A549 (cell line): ENCODE measurements at regions not wholly inside any gene's neighbourhood (a gene's known extent, or its start where the extent isn't known, plus 50 kb on each side); places are given as distances from the start of the nearest gene placed in this dataset.

ENCODE experiments used
- ATAC-seq, 2 experiments: fragments of 200-7000 bp in 1 of 2; fragments of >200 bp in 1 of 2; cut with Nextera tagmentation in 1 of 2; cut with Tn5 transposase in 1 of 2; 3 replicates each; pipeline versions ENCODE4 v1.8.0 to v1.9.1; 2018 to 2020; ENCODE audit warnings: mild to moderate bottlenecking in 1 of 2, moderate library complexity in 1 of 2
- CTCF ChIA-PET: fragments of 300-600 bp; sonication (Branson Sonifier 250); formaldehyde crosslinking; extraction: SDS; loops from one replicate; lab custom pipeline; 2021; ENCODE audit warnings: antibody characterized with exemption, inconsistent platforms; lab: Yijun Ruan, JAX
- POLR2A ChIA-PET: fragments of 350-600 bp; formaldehyde crosslinking; extraction: SDS; loops from one replicate; lab custom pipeline; 2021; ENCODE audit warnings: antibody characterized with exemption, inconsistent platforms; lab: Yijun Ruan, JAX
- DNase-seq, 2 experiments: peaks; one replicate each; pipeline versions ENCODE4 v3.0.0 to v3.0.0-alpha.2; 2011 to 2016; ENCODE audit warnings: low read depth in 1 of 2, low spot score in 1 of 2
- FAIRE-seq: peaks from 2 replicates; lab custom pipeline; 2011; peaks lifted over from hg19 to GRCh38; lab: Jason Lieb, UNC
- H3K27ac ChIP-seq, 2 experiments: fragments of >200 bp; sonication (Bioruptor Twin); formaldehyde crosslinking; 3 replicates each; pipeline ENCODE4 v1.5.1; 2016 to 2017
- H3K4me1 ChIP-seq: fragments of >200 bp; sonication (Bioruptor Twin); formaldehyde crosslinking; 3 replicates; pipeline ENCODE4 v1.6.1; 2016
- H3K4me2 ChIP-seq: fragments of >200 bp; sonication (Bioruptor Twin); formaldehyde crosslinking; 3 replicates; pipeline ENCODE4 v1.6.1; 2016
- H3K4me3 ChIP-seq: fragments of >200 bp; sonication (Bioruptor Twin); formaldehyde crosslinking; 3 replicates; pipeline ENCODE4 v1.5.1; 2016
- H3K9me3 ChIP-seq: fragments of >200 bp; sonication (Bioruptor Twin); formaldehyde crosslinking; 3 replicates; pipeline ENCODE4 v1.6.1; 2016
- CBX2 ChIP-seq: fragments of 200-600 bp; sonication (generic); IDR thresholded peaks from 2 replicates; pipeline ENCODE4 v1.6.1; 2016; ENCODE audit warnings: low read depth, mild to moderate bottlenecking, borderline replicate concordance
- CEBPB ChIP-seq, 2 experiments: fragments of >200 bp in 1 of 2; sonication (Bioruptor Twin) in 1 of 2; formaldehyde crosslinking in 1 of 2; IDR thresholded peaks; 2 replicates each; pipeline ENCODE4 v1.6.1; 2012 to 2016
- CHD4 ChIP-seq: fragments of 200-600 bp; sonication (generic); IDR thresholded peaks from 2 replicates; pipeline ENCODE4 v1.6.1; 2016; ENCODE audit warnings: antibody characterized with exemption, mild to moderate bottlenecking, borderline replicate concordance
- EP300 ChIP-seq, 2 experiments: fragments of >200 bp; sonication (Bioruptor Twin); formaldehyde crosslinking; IDR thresholded peaks; 2 replicates in 1 of 2; 3 replicates in 1 of 2; pipeline ENCODE4 v1.6.1; 2016 to 2017
- FOSB ChIP-seq: fragments of 250-450 bp; sonication (Bioruptor Pico); IDR thresholded peaks from 2 replicates; pipeline ENCODE4 v1.5.0; 2020; ENCODE audit warnings: mild to moderate bottlenecking, moderate library complexity
- FOXS1 ChIP-seq: fragments of 250-450 bp; sonication (Bioruptor Pico); IDR thresholded peaks from 2 replicates; pipeline ENCODE4 v1.5.0; 2020; ENCODE audit warnings: mild to moderate bottlenecking, moderate library complexity
- GATA3 ChIP-seq: IDR thresholded peaks from 2 replicates; pipeline ENCODE4 v1.6.1; 2012; ENCODE audit warnings: borderline replicate concordance
- HDAC2 ChIP-seq: fragments of 200-600 bp; sonication (generic); IDR thresholded peaks from 2 replicates; pipeline ENCODE4 v1.6.1; 2016
- HEYL ChIP-seq: fragments of 250-450 bp; sonication (Bioruptor Pico); IDR thresholded peaks from 2 replicates; pipeline ENCODE4 v1.8.0; 2021; ENCODE audit warnings: mild to moderate bottlenecking, moderate library complexity
- KDM1A ChIP-seq: fragments of 200-600 bp; sonication (generic); IDR thresholded peaks from 2 replicates; pipeline ENCODE4 v1.6.1; 2016; ENCODE audit warnings: low read depth, mild to moderate bottlenecking
- KDM5A ChIP-seq: fragments of 200-600 bp; sonication (generic); IDR thresholded peaks from 2 replicates; pipeline ENCODE4 v1.6.1; 2016; ENCODE audit warnings: antibody characterized with exemption, mild to moderate bottlenecking
- MAZ ChIP-seq: fragments of 150-350 bp; IDR thresholded peaks from 2 replicates; pipeline ENCODE4 v1.6.1; 2014; ENCODE audit warnings: antibody characterized with exemption, low read depth, low read length, borderline replicate concordance
- NPAS2 ChIP-seq: fragments of 250-450 bp; sonication (Bioruptor Pico); IDR thresholded peaks from 2 replicates; pipeline ENCODE4 v1.8.0; 2022; ENCODE audit warnings: mild to moderate bottlenecking, moderate library complexity, borderline replicate concordance
- PHF8 ChIP-seq: fragments of 200-600 bp; sonication (generic); IDR thresholded peaks from 2 replicates; pipeline ENCODE4 v1.6.1; 2016; ENCODE audit warnings: low read depth, mild to moderate bottlenecking, antibody characterized with exemption, moderate library complexity, borderline replicate concordance
- POLR2A ChIP-seq: IDR thresholded peaks from 2 replicates; pipeline ENCODE4 v1.6.1; 2012; ENCODE audit warnings: mild to moderate bottlenecking, low read length
- POLR2AphosphoS2 ChIP-seq: conservative IDR thresholded peaks from 2 replicates; pipeline ENCODE4 v1.6.1; 2012; ENCODE audit warnings: low read length, improper control_type of control experiment, inconsistent platforms
- RAD21 ChIP-seq, 2 experiments: fragments of >200 bp in 1 of 2; sonication (Bioruptor Twin) in 1 of 2; formaldehyde crosslinking in 1 of 2; IDR thresholded peaks in 1 of 2; conservative IDR thresholded peaks in 1 of 2; 2 replicates in 1 of 2; 3 replicates in 1 of 2; pipeline ENCODE4 v1.6.1; 2012 to 2018; ENCODE audit warnings: inconsistent platforms in 1 of 2
- SMC3 ChIP-seq: fragments of >200 bp; sonication (Bioruptor Twin); formaldehyde crosslinking; IDR thresholded peaks from 3 replicates; pipeline ENCODE4 v1.6.1; 2018; ENCODE audit warnings: inconsistent platforms
- TFCP2L1 ChIP-seq: fragments of 250-450 bp; sonication (Bioruptor Pico); IDR thresholded peaks from 2 replicates; pipeline ENCODE4 v1.5.0; 2021; ENCODE audit warnings: mild to moderate bottlenecking
- TP53 ChIP-seq: fragments of 250-450 bp; sonication (Bioruptor Pico); IDR thresholded peaks from 2 replicates; pipeline ENCODE4 v1.5.0; 2021; ENCODE audit warnings: mild to moderate bottlenecking, moderate library complexity
- ZC3H11A ChIP-seq: fragments of 450-650 bp; IDR thresholded peaks from 2 replicates; pipeline ENCODE4 v1.6.1; 2014; ENCODE audit warnings: antibody characterized with exemption, mild to moderate bottlenecking
- ZFP36 ChIP-seq: fragments of 450-650 bp; IDR thresholded peaks from 2 replicates; pipeline ENCODE4 v1.6.1; 2014; ENCODE audit warnings: borderline replicate concordance; ENCODE audit not compliant: partially characterized antibody
- ZSCAN20 ChIP-seq: fragments of 250-450 bp; sonication (Bioruptor Pico); IDR thresholded peaks from 2 replicates; pipeline ENCODE4 v1.8.0; 2022; ENCODE audit warnings: mild to moderate bottlenecking, moderate library complexity
- WGBS: methylation state at CpG from one replicate; pipeline ENCODE4 v1.1.6; 2017; ENCODE audit errors: missing lambda C conversion rate; 5-methylcytosine and 5-hydroxymethylcytosine counted together
- TF ChIP-seq, protein P1 (sequence below): IDR thresholded peaks from 2 replicates; pipeline ENCODE4 v1.6.1; 2012; ENCODE audit warnings: low read depth, borderline replicate concordance
- TF ChIP-seq, protein P2 (sequence below): fragments of 200-600 bp; sonication (generic); IDR thresholded peaks from 2 replicates; pipeline ENCODE4 v1.6.1; 2016; ENCODE audit warnings: antibody characterized with exemption, mild to moderate bottlenecking, moderate library complexity
- TF ChIP-seq, protein P3 (sequence below): fragments of >200 bp; sonication (Bioruptor Twin); formaldehyde crosslinking; IDR thresholded peaks from 3 replicates; pipeline ENCODE4 v1.6.1; 2016

DNA sequence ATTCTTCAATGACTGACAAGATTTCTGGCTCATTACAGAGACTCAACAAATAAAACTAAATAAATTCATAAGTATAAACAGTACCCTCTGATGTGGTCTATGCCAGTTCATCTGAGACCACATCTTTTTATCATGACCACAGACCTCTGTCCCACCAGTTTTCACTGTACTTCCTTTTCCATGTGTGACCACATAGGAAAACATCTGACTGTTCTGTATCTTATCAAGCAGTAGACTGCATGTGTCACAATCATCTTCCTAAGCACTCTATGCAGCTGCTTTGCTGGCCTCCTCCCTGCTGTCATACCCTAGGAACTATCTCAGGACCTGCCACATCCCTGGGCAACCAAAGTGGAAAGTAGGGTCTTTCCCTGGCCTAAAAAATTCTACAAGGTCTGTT, 205.0 kb upstream of the ZNF462 start:
- FAIRE-seq = no peak
- no peak for DNase-seq
- TF ChIP-seq GATA3 = no peak
- TF ChIP-seq HEYL = no peak
- TF ChIP-seq KDM1A = no peak
- TF ChIP-seq EP300 (IDR thresholded peaks at IDR 0.05) = no peak
- TF ChIP-seq, protein P1, sequence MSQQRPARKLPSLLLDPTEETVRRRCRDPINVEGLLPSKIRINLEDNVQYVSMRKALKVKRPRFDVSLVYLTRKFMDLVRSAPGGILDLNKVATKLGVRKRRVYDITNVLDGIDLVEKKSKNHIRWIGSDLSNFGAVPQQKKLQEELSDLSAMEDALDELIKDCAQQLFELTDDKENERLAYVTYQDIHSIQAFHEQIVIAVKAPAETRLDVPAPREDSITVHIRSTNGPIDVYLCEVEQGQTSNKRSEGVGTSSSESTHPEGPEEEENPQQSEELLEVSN = no peak

DNA sequence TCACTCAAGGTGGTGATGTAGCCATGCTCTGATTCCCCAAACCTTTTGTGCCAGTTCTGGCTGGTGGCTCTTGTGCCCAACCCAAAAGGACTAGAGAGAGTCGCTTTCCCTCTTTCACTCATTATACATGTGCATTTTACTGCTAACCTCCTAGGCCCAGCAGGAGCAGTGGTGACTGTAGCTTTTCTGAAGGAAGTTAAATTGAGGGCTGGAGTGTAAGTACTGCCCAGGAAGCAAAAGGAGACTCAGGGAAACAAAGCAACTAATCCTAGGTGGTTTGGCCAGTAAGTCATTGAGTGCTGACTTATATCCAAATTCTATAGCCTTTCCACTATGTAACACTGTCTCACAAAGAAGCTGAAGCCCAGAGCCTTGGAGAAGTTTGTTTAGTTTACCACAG, 194.4 kb upstream of the ZNF462 start:
- CTCF ChIA-PET = interaction anchor here (1.6 kb wide), 1 partner anchor 10 kb away, joined by 3 read pairs; no protein-coding TSS in a partner anchor
- no peaks in the 10 kb centered on the region for H3K9me3 ChIP-seq
- no peak for TF ChIP-seq POLR2A
- TF ChIP-seq MAZ = no peak
- TF ChIP-seq CBX2 = no peak
- TF ChIP-seq CHD4 = no peak
- no peak for TF ChIP-seq SMC3
- TF ChIP-seq FOXS1 = no peak
- no peak for TF ChIP-seq RAD21 (conservative IDR thresholded peaks at IDR 0.05 in 1 of 2, IDR thresholded peaks at IDR 0.05 in 1 of 2)
- TF ChIP-seq TFCP2L1 (CRISPR knock-in tag) = no peak
- TF ChIP-seq PHF8 = no peak
- no peak for TF ChIP-seq POLR2AphosphoS2
- TF ChIP-seq, all 56 proteins: peak for 0
- no peaks in the 10 kb centered on the region for H3K4me1 ChIP-seq
- ATAC-seq (no peak), FAIRE-seq (no peak), DNase-seq (no peak)
- no peak overlapping the region for H3K4me3 ChIP-seq
- no peak overlapping the region for H3K4me2 ChIP-seq
- no peak overlapping the region for H3K27ac ChIP-seq
- WGBS = 0% methylated on average over 1 of the region's 1 CpG
- POLR2A ChIA-PET = no interaction called here

More for the DNA sequence above, 205.0 kb upstream of the ZNF462 start:
- no peak for ATAC-seq
- Histone ChIP-seq H3K27ac (no peak overlapping the region), H3K4me1 (no peaks in the 10 kb centered on the region), H3K9me3 (no peaks in the 10 kb centered on the region), H3K4me3 (no peak overlapping the region), H3K4me2 (no peak overlapping the region)
- POLR2A ChIA-PET = no interaction called here
- CTCF ChIA-PET = no interaction called here

DNA sequence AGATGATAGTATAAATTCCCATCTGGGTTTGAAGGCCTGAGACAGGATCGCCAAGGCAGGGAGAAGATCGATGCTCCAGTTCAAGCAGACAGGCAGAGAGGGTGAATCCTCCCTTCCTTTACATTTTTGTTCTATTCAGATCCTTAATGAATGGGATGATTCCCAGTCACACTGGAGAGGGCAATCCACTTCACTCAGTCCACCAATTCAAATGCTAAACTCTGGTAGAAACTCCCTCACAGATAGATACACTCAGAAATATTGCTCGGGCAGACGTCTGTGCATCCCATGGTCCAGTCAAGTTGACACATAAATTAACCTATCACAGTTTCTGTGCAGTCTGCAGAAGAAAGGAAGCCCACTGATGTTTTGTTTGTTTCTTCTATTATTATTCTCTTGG, 193.1 kb upstream of the ZNF462 start:
- no peak overlapping the region for H3K4me3 ChIP-seq
- FAIRE-seq (no peak), ATAC-seq (no peak), DNase-seq (no peak)
- 62% methylated on average over 4 of the region's 4 CpGs for WGBS
- H3K27ac ChIP-seq = no peak overlapping the region
- H3K9me3 ChIP-seq = no peaks in the 10 kb centered on the region
- TF ChIP-seq NPAS2 (CRISPR knock-in tag) = no peak
- TF ChIP-seq, protein P2, sequence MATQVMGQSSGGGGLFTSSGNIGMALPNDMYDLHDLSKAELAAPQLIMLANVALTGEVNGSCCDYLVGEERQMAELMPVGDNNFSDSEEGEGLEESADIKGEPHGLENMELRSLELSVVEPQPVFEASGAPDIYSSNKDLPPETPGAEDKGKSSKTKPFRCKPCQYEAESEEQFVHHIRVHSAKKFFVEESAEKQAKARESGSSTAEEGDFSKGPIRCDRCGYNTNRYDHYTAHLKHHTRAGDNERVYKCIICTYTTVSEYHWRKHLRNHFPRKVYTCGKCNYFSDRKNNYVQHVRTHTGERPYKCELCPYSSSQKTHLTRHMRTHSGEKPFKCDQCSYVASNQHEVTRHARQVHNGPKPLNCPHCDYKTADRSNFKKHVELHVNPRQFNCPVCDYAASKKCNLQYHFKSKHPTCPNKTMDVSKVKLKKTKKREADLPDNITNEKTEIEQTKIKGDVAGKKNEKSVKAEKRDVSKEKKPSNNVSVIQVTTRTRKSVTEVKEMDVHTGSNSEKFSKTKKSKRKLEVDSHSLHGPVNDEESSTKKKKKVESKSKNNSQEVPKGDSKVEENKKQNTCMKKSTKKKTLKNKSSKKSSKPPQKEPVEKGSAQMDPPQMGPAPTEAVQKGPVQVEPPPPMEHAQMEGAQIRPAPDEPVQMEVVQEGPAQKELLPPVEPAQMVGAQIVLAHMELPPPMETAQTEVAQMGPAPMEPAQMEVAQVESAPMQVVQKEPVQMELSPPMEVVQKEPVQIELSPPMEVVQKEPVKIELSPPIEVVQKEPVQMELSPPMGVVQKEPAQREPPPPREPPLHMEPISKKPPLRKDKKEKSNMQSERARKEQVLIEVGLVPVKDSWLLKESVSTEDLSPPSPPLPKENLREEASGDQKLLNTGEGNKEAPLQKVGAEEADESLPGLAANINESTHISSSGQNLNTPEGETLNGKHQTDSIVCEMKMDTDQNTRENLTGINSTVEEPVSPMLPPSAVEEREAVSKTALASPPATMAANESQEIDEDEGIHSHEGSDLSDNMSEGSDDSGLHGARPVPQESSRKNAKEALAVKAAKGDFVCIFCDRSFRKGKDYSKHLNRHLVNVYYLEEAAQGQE = no peak
- no peak for TF ChIP-seq EP300 (IDR thresholded peaks at IDR 0.05)
- no peak for TF ChIP-seq KDM1A
- TF ChIP-seq, protein P3, sequence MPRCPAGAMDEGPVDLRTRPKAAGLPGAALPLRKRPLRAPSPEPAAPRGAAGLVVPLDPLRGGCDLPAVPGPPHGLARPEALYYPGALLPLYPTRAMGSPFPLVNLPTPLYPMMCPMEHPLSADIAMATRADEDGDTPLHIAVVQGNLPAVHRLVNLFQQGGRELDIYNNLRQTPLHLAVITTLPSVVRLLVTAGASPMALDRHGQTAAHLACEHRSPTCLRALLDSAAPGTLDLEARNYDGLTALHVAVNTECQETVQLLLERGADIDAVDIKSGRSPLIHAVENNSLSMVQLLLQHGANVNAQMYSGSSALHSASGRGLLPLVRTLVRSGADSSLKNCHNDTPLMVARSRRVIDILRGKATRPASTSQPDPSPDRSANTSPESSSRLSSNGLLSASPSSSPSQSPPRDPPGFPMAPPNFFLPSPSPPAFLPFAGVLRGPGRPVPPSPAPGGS = no peak
- TF ChIP-seq CEBPB (IDR thresholded peaks at IDR 0.05) = no peak
- TF ChIP-seq FOSB (CRISPR knock-in tag) = no peak
- TF ChIP-seq ZFP36 = no peak
- TF ChIP-seq CBX2 = no peak
- TF ChIP-seq PHF8 = no peak
- TF ChIP-seq HEYL = no peak
- TF ChIP-seq HDAC2 = no peak
- no peak for TF ChIP-seq TP53
- TF ChIP-seq KDM5A = no peak
- no peak for TF ChIP-seq TFCP2L1 (CRISPR knock-in tag)
- TF ChIP-seq ZSCAN20 = no peak
- TF ChIP-seq ZC3H11A = no peak
- TF ChIP-seq, protein P1 = no peak
- TF ChIP-seq, all 56 proteins: peak for 0
- ChIA-PET CTCF (interaction anchor here (1.6 kb wide), 1 partner anchor 9 kb away, joined by 3 read pairs; no protein-coding TSS in a partner anchor), POLR2A (no interaction called here)
- Histone ChIP-seq H3K4me1 (no peaks in the 10 kb centered on the region), H3K4me2 (no peak overlapping the region)
